HepG2 (cell line): ENCODE measurements at regions not wholly inside any gene's neighbourhood (a gene's known extent, or its start where the extent isn't known, plus 50 kb on each side); places are given as distances from the start of the nearest gene placed in this dataset.
"Not testable (repeated sequence)": the region's sequence is repeated elsewhere in the genome, so short reads cannot be mapped to it uniquely, and the experiment has no call there.

Source experiments
- EZH2 ChIP-seq: conservative IDR thresholded peaks from 2 replicates; pipeline ENCODE4 v1.6.1; 2012; ENCODE audit warnings: mild to moderate bottlenecking, low read depth, low read length, moderate library complexity
- PREB ChIP-seq: sonication (generic); formaldehyde crosslinking; IDR thresholded peaks from 2 replicates; pipeline ENCODE4 v1.4.0; 2020; ENCODE audit warnings: missing genetic modification reagents
- TOE1 ChIP-seq: sonication (generic); formaldehyde crosslinking; IDR thresholded peaks from 2 replicates; pipeline ENCODE4 v1.4.0; 2020; ENCODE audit warnings: mild to moderate bottlenecking, missing genetic modification reagents
- ZBTB34 ChIP-seq: sonication (generic); formaldehyde crosslinking; IDR thresholded peaks from 2 replicates; pipeline ENCODE4 v1.8.0; 2022; ENCODE audit warnings: mild to moderate bottlenecking, missing genetic modification reagents

- TF ChIP-seq TOE1 (CRISPR knock-in tag); ZBTB34 (CRISPR knock-in tag); EZH2; PREB: not testable (repeated sequence)
Observed at GRCh38 chr2:90093571-90094270, 1402.2 kb downstream of the RPIA start.
